HG02642 (cell line): ENCODE measurements at regions not wholly inside any gene's neighbourhood (a gene's known extent, or its start where the extent isn't known, plus 50 kb on each side); places are given as distances from the start of the nearest gene placed in this dataset.

Source experiments
- ATAC-seq: cut with Tn5 transposase; IDR thresholded peaks from one replicate; pipeline ENCODE4 v1.9.1; 2021; ENCODE audit warnings: mild to moderate bottlenecking; ENCODE audit not compliant: unreplicated experiment, poor library complexity

DNA sequence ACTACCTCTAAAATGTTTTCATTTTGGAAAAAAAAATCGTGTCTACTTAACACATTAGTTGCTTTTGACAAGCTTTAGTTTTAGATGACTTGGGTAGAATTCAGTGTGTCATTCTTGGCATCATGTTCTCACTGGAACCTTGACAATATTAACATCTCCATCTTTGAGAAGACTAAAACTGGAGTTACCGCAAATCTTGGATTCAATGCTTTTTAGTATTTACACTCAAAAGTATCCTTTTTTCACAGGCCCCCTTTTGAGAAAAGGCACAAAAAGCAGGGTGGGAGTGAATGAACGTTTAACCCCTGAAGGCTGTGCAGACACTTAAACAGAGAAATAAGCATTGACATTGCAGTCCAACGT lies 549.1 kb downstream of the CSNK1G3 start:
- ATAC-seq, result no peak

DNA sequence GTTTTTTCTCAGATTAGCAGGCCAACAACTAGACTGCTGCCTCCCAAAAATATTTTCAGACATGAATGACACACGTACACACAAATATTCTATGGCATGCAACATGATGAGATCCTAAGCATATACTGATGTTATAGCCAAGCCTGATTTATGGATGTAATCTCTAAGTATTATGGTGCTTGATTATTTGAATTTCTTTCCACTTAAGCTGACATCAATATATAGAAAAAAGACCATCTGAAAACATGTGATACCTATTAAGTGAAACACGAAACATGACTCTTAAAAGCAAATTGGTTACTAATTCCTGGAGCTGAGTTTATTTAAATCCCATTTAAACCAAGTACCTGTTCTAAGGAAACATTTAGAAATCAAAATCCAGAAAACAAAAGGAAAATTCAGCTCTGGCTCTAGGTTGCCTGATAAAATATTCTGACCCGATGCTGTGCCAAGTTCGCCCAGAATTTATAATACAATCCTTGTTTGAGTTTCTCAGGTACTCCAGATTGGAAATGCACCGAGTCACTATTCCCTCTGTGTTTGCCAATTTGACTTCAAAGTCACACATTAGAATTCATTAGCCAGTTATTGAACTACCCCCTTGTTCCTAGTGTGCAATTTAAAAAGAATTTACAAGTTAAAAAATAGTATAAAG lies 548.6 kb downstream of the CSNK1G3 start:
- no peak for ATAC-seq

DNA sequence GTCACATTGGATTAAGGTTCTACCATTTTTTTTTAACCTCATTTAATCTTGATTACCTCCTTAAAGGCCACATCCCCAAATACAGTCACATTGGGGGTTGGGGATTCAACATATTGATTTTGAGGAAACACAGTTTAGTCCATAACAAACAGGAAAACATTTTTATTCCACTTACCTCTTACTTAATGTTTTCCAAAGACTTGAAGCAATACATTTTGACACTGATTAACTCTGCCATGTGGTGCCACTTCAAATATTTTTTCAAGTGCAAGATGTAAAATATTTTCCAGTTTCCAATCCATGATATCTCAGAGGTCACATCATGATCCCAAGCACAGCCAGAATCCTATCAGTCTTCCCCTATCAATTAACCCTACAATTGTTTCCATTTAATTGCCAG lies 548.0 kb downstream of the CSNK1G3 start:
- ATAC-seq, result no peak

DNA sequence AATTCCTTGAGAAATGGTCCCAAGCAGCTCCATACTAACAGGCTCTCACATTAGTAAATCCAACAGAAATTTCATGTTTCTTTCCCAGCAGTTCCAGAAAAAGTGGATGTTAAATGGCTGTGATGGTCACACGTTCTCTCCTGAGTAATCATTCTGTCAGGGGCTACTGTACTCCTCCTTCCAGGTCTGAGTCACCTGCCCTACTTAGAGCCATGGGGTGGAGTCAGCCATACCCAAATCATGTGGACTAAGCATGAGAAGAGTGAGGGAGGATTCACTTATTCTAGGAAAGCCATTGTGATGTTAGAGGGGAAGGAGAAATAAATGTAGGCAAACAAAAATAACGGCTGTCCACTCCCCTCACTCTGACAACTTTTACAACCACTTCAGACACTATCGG lies 547.2 kb downstream of the CSNK1G3 start:
- ATAC-seq, result no peak

DNA sequence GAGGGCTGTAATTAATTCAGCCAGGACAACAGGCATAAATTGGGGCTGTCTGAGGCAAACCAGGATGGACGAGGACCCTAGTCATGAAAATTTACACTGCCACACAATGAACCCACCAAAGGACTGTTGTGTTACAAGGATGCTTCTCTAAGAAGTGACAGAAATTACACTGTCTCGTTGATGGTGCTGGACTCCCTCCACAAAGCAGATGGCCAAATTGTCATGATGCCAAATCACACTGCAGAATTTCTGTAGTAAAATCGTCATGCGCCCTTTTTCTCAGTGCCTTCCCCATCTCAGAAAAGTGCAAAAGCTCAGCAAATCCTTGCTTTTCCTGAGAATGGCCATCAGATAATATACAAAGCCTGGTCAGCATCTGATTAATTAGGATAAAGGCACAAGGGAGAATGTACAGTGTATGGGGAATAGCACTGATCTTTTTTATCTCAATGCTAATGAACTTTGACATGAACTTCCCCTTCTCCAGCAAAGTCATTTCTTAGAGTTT lies 545.8 kb downstream of the CSNK1G3 start:
- ATAC-seq, result no peak

DNA sequence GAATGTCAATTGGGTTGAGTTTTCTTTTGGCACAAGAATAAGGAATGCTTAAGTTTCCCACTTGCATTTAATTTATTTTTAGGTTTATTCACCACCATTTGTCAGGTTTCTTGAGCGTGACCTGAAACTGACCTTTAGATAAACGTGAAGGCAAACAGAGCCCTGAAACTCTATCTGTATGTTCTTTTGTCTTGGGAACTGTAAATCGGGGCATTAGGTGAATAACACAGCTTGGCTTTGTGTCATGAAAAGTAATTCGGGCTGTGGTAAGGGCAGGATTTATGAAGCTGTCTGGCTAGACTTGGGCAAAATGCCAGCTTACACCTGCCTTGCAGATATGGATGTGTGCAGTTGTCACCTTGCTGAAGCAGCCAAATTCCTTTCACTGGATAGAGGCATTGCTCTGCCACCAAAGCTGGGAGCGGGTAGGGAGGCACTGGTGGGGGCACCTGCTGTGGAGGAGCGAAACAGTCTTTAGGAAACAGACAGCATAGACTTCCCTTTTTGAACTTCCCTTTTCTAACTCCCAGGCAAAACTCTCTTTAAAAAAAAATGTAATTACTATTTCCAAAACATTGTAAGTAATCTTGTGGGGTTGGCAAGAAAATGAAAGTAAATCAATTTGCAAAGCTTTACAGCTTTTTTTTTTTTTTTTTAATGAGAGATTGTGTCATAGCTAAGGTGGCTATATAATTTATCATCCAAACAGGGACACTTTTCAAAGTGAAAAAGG lies 545.2 kb downstream of the CSNK1G3 start:
- peak; percentile 64 for ATAC-seq

DNA sequence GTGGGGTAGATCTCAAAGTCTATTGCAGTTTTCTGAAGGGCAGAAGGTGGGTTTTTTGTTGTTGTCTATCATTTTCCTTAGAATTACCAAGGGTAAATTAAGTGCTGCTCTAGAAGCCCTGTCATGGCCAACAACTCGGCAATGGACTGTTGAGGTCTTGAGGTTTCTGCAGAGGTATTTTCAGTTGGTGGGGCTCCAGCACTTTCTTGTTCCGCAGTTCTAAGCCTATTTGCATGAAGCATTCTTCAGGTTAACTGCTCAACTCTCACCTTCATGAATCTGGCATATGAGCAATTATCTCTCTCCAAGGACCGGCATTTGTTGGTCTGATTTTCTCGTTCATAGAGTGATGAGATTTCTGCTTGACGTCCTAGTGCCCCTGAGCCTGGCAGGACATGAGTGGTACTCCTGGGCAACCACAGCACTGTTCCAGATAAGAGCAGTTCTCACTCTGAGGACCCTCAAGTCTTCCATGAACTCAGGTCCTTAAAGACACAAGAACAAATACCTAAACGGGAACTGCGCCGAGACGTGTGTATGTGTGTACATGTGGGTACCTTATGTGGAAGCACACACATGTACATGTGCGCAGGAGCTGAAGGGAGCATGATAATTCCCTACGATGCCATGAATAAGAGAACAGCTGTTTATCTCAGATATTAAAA lies 544.5 kb downstream of the CSNK1G3 start:
- peak; percentile 77 for ATAC-seq

DNA sequence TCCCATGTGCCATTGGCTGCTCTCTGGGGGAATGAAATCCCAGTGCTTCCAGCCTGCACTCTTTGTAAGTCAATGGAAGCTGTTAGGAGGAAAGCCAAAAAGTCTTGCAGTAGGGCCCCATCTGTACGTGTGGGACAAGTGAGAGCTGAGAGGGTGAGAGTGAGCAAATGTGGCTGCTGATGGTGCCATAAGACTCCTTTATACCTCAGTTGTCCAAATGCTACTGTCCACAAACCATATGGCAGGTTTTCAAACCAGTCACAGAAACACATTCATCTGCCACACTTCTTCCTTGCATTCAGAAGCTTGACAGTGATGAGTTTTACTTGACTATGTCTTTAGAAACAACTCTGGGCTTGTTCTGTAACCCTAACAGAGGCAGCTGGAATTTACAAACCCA lies 543.8 kb downstream of the CSNK1G3 start:
- no peak for ATAC-seq

DNA sequence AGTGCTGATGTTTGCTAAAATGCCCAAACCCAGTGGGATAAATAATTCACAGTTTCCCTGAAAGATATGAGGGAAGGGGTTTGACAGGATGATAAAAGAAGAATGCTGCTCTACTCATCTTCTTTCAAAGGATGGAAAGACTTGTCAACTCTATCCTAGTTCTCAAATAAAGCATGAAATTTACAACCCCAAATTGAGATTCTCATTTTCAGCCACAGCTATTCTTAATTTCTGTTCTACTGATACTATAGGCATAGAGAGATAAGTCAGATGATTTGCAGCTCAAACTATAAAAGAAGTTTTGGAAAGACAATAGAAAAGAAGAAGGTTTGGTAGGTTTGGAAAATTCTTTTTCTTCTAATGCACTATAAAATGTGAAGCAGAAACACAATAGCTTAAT lies 542.6 kb downstream of the CSNK1G3 start:
- peak; percentile 45 for ATAC-seq

DNA sequence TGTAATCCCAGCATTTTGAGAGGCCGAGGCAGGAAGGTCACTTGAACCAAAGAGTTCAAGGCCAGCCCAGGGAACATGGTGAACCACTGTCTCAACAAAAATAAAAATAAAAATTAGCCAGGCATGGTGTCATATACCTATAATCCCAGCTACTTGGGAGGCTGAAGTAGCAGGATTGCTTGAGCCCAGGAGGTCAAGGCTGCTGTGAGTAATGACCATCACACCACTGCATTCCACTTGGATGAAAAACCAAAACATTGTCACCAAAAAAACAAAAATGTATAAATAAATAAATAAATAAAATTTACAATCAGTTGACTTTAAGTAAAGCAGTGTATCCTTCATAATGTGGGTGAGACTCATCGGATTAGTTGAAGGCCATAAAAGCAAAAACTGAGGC lies 541.4 kb downstream of the CSNK1G3 start:
- ATAC-seq, result no peak

DNA sequence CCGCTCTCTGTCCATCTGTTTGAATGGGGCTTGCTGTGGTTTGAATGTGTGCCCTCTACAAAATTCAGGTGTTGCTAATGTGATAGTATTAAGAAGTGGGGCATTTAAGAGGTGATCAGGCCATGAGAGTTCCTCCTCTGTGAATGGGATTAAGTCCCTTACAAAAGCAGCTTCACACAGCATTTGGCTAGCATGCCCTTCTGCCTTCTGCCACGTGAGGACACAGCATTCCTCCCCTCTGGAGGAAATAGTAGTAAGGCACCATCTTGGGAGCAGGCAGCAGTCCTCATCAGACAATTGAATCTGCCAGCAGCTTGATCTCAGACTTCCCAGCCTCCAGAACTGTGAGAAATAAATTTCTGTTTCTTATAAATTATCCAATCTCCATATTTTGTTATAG lies 540.2 kb downstream of the CSNK1G3 start:
- no peak for ATAC-seq

DNA sequence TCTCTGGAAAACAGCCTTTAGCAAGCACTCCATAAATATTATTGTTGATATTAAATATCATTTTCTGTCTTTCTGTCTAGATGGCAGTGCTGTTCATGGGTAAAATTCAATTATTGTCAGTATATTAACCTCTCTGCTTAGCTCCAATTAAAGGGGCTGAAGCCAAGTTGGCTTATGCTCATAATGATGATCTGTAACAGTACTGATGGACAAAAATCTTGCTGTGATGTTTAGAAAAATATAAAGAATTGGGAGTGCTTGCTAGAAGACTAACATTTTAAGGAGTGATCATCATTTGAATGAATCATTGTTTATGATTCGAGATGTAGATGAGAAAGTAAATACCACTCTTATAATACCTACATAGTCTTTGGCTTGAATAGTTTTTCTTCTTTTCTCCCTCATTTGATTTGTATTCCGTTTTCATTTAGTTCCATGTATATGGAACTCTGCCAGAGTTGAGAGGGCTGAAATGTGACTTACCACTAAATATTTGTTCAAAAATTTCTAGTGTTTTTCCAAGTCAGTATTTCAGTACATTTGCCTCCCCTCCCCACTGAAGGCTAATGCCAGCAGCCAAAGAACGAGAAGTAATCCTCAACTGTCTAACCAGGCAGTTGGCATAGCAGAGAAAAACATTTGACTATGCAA lies 538.3 kb downstream of the CSNK1G3 start:
- no peak for ATAC-seq

DNA sequence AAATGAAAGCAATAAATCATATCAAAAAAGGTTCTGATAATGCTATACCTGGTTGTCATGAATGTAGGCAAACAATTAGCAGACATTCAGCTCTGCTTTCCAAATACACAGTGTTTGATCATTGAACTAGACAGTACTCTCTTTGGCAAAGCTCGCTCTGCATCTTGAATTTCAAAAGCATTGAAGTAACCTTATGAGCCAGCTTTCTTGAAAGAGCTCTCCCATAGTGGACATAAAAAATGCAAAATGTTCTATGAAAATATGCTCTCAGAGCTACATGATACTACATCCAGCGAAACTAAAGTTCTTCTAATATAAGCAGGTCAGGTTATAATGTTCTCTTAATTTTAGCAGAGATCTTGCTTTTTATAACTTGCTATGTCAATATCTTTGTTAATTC lies 533.4 kb downstream of the CSNK1G3 start:
- no peak for ATAC-seq

DNA sequence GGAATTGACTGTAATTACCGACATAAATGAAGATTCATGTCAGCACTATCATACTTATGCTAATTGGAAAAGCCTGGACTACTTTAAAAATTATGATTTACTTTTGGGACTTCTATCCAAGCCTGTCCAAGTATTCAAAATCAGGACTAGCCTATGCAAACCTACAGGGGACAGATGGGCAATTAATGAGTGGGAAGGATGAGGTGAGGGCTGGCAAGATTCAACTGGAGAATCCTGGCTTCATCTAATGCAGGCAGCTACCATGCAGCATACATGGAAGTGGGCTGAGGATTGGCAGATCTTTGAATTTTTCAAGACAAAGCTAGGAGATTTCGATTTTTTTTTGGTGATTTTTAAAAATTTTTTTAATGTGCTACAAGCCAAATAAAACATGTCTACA lies 532.6 kb downstream of the CSNK1G3 start:
- no peak for ATAC-seq

DNA sequence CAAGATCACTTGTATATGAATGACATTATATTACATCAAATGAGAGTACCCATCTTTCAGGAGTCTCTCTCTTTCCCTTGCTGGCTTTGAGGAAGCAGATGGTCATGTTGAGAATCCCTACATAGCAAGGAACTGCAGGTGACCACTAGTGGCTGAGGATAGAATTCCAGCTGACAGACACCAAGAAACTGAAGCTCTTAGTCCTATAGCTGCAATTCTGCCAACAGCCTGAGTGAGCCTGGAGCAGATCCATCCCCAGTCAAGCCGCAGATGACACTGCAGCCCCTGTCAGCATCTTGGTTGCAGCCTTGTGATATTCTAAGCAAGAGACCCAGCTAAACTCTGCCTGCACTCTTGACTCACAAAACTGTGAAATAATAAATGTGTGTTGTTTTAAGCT lies 531.5 kb downstream of the CSNK1G3 start:
- no peak for ATAC-seq

DNA sequence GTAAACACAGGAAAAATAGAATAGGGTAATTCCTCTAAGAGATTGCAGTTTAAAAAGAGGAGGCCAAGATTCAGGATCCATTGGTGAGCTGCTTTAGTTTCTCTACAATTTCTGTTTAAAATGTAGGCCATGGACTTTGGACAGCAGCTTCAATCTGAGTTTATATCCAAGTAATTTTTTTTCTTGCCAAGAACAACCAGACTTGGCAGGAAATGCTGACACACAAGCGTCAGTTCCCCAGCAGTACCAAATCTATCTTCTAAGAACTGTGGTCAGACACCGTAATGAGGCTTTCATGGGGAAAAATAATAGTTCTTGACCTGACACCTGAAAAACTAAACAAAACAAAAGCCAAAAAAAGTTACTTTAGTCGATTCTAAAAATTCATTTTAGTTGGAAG lies 528.8 kb downstream of the CSNK1G3 start:
- ATAC-seq, result no peak

DNA sequence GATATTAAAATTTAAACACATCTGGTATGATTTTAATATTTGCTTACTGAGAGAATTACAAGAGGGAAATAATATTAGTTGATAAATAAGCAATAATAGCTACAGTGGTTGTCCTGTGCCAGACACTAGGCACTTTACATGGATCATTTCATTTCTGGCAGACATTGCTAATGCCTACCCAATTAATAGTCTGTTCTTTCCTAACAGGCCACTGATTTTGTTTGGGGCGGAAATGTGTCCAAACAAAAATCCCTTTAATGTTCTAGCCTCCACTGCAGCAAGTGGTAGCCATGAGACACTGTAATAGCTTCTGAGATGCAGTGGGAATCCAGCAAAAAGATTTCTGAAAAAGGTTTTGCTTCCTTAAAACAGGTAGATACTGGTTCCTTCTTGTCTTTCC lies 527.4 kb downstream of the CSNK1G3 start:
- ATAC-seq, result no peak

DNA sequence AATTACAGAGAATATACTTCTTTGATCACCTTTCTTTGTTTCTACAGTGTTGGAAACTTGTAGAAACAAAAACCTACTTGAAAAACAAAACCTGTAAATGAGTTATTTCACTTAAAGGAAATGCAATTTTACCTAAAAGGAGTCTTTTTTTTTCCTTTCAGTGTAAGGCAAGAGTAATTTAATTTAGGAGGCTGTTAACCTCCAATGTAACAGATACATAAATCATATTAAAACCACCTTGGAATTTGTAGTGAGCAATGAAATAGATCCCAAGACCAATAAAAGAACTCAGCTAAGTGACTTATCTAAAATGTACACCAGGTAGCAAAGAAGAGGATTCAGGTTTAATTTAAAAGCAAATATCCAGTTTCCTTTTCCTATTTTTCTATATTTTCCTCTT lies 524.8 kb downstream of the CSNK1G3 start:
- ATAC-seq, result no peak

DNA sequence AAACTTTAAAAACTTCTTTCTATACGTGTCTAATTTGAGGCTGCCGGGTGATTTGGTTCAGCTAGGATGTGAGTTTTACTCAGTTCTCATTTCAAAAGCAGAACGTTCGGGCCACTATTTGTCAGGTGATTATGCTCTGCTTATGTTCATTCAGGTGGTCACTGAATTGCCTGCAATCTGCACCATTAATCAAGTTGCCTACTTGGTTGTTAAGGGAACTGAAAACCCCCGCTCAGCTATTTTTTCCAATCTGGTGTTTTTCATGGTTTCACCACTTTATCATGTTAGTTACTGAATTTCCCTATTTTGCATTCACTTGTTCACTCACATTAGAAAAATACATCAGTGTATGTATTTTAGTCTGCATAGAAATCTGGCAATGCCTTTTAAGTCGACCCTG lies 523.0 kb downstream of the CSNK1G3 start:
- peak; percentile 98 for ATAC-seq

DNA sequence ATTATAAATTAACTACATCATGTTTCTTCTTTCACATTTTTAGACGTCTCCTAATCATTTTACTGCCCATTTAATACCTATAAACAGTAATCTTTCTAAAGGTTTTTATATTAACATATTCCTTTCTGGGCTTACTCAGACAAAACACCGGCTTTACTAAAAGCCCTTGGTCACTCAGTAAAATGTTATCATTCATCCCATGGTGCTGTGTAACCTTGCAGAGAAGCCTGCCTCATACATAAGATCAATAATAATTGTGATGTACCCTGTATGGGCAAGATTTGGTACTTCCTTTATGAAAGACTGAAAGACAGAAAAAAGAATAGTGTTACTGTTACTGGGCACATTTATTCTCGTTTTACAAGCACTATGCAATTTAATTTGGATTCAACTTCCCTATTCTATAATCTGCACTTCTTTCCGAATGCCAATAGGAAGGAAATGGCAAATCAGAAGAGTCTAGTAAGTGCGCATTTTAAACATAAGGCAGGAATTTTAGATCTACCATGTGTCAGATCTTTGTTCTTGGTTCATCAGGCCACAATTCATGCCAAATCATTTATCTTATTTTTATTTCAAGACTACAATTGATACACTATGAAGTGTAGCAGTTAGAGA lies 522.2 kb downstream of the CSNK1G3 start:
- ATAC-seq, result no peak

DNA sequence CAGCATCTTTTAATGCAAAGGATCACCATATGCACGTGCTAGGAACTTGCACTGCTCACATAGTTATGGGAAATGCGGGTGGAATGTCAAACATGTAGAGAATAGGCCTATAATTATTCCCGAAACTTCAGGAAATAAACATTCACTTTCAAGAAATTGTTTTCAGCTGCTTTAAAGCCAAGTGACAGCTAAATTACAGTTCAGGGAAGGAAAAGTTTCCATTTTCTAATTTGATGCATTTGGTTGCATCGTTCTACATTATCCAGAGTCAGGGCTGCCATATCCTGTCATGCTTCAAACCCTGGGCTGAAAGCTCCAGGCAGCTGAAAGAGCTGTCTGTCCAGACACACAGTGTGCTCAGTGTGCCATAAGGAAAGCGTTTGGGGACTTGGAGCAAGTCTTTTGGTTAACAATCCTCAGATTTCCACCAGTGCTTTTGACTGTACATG lies 518.1 kb downstream of the CSNK1G3 start:
- ATAC-seq, result no peak
